ENCODE measurements at regions not wholly inside any gene's neighbourhood (a gene's known extent, or its start where the extent isn't known, plus 50 kb on each side); places are given as distances from the start of the nearest gene placed in this dataset.

DNA sequence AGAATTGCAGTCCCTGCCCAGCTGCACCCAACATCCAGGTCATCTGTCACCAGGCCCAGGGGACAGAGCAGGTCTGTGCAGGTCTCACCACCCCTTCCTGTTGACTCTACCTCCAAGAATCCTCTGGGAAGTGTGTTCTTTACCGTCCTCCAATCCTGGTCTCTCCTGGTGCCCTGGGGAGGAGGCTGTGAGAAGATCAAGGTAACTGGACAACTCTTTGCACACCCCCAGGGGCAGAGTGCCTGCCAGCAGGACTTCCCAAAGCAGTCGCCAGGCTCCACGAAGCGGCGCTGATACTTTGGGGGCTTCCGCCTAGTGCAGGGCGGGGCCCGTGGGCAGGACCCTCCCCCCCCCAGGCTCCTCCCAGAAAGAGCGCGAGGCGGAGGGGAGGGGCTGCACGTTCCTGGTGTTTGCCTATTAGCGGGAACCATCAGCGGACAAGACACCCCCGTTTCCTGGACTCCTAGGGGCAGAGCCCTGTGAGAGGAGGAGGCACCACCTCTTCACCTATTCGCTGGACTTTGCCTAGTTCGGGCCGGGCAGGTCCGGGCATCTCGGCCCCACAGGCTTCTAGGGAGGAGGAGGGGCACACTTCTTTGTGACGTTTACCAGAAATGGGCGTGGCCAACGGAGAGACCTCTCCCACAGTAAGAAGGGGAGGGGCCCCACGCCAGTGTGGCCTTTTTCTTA lies 918.0 kb downstream of the AACS start:
- TF ChIP-seq, protein P1, sequence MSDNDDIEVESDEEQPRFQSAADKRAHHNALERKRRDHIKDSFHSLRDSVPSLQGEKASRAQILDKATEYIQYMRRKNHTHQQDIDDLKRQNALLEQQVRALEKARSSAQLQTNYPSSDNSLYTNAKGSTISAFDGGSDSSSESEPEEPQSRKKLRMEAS (IDR thresholded peaks at IDR 0.05), result no peak
- no peak for TF ChIP-seq FOXM1 (IDR thresholded peaks at IDR 0.05; ENCODE audit: borderline replicate concordance, low read depth)
- no peak for TF ChIP-seq RAD21 (IDR thresholded peaks at IDR 0.05; ENCODE audit: low read depth)
- no peak for TF ChIP-seq TAF1 (IDR thresholded peaks at IDR 0.05; ENCODE audit: low read depth)
- TF ChIP-seq CEBPB (IDR thresholded peaks at IDR 0.05), result no peak
- no peak for TF ChIP-seq EP300 (IDR thresholded peaks at IDR 0.05; ENCODE audit: borderline replicate concordance)
- TF ChIP-seq, protein P2, sequence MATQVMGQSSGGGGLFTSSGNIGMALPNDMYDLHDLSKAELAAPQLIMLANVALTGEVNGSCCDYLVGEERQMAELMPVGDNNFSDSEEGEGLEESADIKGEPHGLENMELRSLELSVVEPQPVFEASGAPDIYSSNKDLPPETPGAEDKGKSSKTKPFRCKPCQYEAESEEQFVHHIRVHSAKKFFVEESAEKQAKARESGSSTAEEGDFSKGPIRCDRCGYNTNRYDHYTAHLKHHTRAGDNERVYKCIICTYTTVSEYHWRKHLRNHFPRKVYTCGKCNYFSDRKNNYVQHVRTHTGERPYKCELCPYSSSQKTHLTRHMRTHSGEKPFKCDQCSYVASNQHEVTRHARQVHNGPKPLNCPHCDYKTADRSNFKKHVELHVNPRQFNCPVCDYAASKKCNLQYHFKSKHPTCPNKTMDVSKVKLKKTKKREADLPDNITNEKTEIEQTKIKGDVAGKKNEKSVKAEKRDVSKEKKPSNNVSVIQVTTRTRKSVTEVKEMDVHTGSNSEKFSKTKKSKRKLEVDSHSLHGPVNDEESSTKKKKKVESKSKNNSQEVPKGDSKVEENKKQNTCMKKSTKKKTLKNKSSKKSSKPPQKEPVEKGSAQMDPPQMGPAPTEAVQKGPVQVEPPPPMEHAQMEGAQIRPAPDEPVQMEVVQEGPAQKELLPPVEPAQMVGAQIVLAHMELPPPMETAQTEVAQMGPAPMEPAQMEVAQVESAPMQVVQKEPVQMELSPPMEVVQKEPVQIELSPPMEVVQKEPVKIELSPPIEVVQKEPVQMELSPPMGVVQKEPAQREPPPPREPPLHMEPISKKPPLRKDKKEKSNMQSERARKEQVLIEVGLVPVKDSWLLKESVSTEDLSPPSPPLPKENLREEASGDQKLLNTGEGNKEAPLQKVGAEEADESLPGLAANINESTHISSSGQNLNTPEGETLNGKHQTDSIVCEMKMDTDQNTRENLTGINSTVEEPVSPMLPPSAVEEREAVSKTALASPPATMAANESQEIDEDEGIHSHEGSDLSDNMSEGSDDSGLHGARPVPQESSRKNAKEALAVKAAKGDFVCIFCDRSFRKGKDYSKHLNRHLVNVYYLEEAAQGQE (IDR thresholded peaks at IDR 0.05; ENCODE audit: low read depth), result no peak
- no peak for TF ChIP-seq NFIC (IDR thresholded peaks at IDR 0.05)
- no peak for TF ChIP-seq TEAD4 (IDR thresholded peaks at IDR 0.05)
- no peak for TF ChIP-seq CREB1 (IDR thresholded peaks at IDR 0.05; ENCODE audit: low read depth)
- no peak for TF ChIP-seq EGR1 (IDR thresholded peaks at IDR 0.05)
- TF ChIP-seq TCF12 (IDR thresholded peaks at IDR 0.05; ENCODE audit: low read depth), result no peak
- TF ChIP-seq USF1 (IDR thresholded peaks at IDR 0.05), result no peak
- no peak for TF ChIP-seq YY1 (IDR thresholded peaks at IDR 0.05; ENCODE audit: low read depth)
